GM12878 (cell line): ENCODE measurements at regions not wholly inside any gene's neighbourhood (a gene's known extent, or its start where the extent isn't known, plus 50 kb on each side); places are given as distances from the start of the nearest gene placed in this dataset.

Source experiments
- ATAC-seq: fragments of 200-7000 bp; cut with Tn5 transposase; 3 replicates; pipeline ENCODE4 v1.9.1; 2020; ENCODE audit warnings: mild to moderate bottlenecking, moderate library complexity
- BruUV-seq: library from RNA; stranded (reverse); fragments of 400-500 nt; replicated peaks from 2 replicates; lab custom pipeline; 2021; lab: Mats Ljungman, UMichigan
- CTCF ChIA-PET: fragments of 300-600 bp; sonication (Branson Sonifier 250); formaldehyde crosslinking; extraction: SDS; loops from one replicate; lab custom pipeline; 2021; ENCODE audit warnings: inconsistent platforms; lab: Yijun Ruan, JAX
- POLR2A ChIA-PET: fragments of 350-600 bp; formaldehyde crosslinking; extraction: SDS; loops from one replicate; lab custom pipeline; 2021; ENCODE audit warnings: inconsistent platforms; lab: Charles Lee
- RAD21 ChIA-PET: fragments of 300-600 bp; sonication (Branson Sonifier 250); formaldehyde crosslinking; loops from one replicate; lab custom pipeline; 2023; ENCODE audit warnings: antibody characterized with exemption; ENCODE audit not compliant: unreplicated experiment; lab: Charles Lee
- SMC1A ChIA-PET: fragments of 300-600 bp; sonication (Branson Sonifier 250); formaldehyde crosslinking; loops from one replicate; lab custom pipeline; 2023; ENCODE audit not compliant: unreplicated experiment, uncharacterized antibody; lab: Charles Lee
- DNase-seq: peaks from one replicate; pipeline ENCODE4 v3.0.0-alpha.2; 2011; ENCODE audit warnings: low read depth, low spot score
- FAIRE-seq: peaks from 3 replicates; lab custom pipeline; 2011; peaks lifted over from hg19 to GRCh38; lab: Jason Lieb, UNC
- H2AFZ ChIP-seq: 2 replicates; pipeline ENCODE4 v1.6.0; 2011; ENCODE audit warnings: low read depth, low read length, control low read depth; ENCODE audit not compliant: control insufficient read depth
- H3K27ac ChIP-seq: 2 replicates; pipeline ENCODE4 v1.5.1; 2011; ENCODE audit warnings: control low read depth; ENCODE audit not compliant: control insufficient read depth, insufficient read depth
- H3K27me3 ChIP-seq, 2 experiments: replicated peaks in 1 of 2; 2 replicates each; pipeline versions ENCODE4 v1.6.0 to v1.6.1; 2011; ENCODE audit warnings: low read length in 1 of 2; ENCODE audit not compliant: control insufficient read depth in 2 of 2, insufficient read depth in 2 of 2
- H3K36me3 ChIP-seq, 2 experiments: 2 replicates each; pipeline ENCODE4 v1.5.1; 2011; ENCODE audit warnings: low read length in 1 of 2; ENCODE audit not compliant: control insufficient read depth in 2 of 2, insufficient read depth in 2 of 2
- H3K4me1 ChIP-seq: 2 replicates; pipeline ENCODE4 v1.6.1; 2011; ENCODE audit warnings: mild to moderate bottlenecking, low read length, moderate library complexity, mixed read lengths; ENCODE audit not compliant: control insufficient read depth, insufficient read depth
- H3K4me2 ChIP-seq: 2 replicates; pipeline ENCODE4 v1.6.0; 2011; ENCODE audit warnings: control low read depth; ENCODE audit not compliant: control insufficient read depth, insufficient read depth
- H3K4me3 ChIP-seq: fragments of 200-600 bp; sonication (generic); 2 replicates; pipeline ENCODE4 v1.5.1; 2016
- H3K79me2 ChIP-seq: 2 replicates; pipeline ENCODE4 v1.6.0; 2011; ENCODE audit warnings: low read length; ENCODE audit not compliant: control insufficient read depth, insufficient read depth
- H3K9ac ChIP-seq: 2 replicates; pipeline ENCODE4 v1.8.0; 2011; ENCODE audit warnings: low read length, control low read depth, mixed read lengths; ENCODE audit not compliant: control insufficient read depth, insufficient read depth
- H3K9me3 ChIP-seq: replicated peaks from 3 replicates; pipeline ENCODE4 v1.5.1; 2011; ENCODE audit warnings: mild to moderate bottlenecking, low read length; ENCODE audit not compliant: control insufficient read depth, insufficient read depth
- H4K20me1 ChIP-seq: 2 replicates; pipeline ENCODE4 v1.6.0; 2011; ENCODE audit not compliant: control insufficient read depth, insufficient read depth
- ASH2L ChIP-seq: fragments of 300-600, 200-600 bp; sonication (generic); IDR thresholded peaks from 2 replicates; pipeline ENCODE4 v1.6.1; 2017; ENCODE audit warnings: low read depth, mild to moderate bottlenecking, borderline replicate concordance
- BCL11A ChIP-seq: IDR thresholded peaks from 2 replicates; pipeline ENCODE4 v1.6.1; 2011; ENCODE audit warnings: low read depth, low read length
- ELK1 ChIP-seq: IDR thresholded peaks from 2 replicates; pipeline ENCODE4 v1.6.1; 2012; ENCODE audit warnings: low read depth, low read length, improper control_type of control experiment
- FOXM1 ChIP-seq: IDR thresholded peaks from 2 replicates; pipeline ENCODE4 v1.6.1; 2012; ENCODE audit warnings: low read depth, mild to moderate bottlenecking, inconsistent platforms, low read length, moderate library complexity
- MTA3 ChIP-seq: IDR thresholded peaks from 2 replicates; pipeline ENCODE4 v1.6.1; 2012; ENCODE audit warnings: low read length, inconsistent platforms, borderline replicate concordance
- NFIC ChIP-seq: IDR thresholded peaks from 2 replicates; pipeline ENCODE4 v1.6.1; 2012; ENCODE audit warnings: low read depth, mild to moderate bottlenecking, inconsistent platforms, low read length, moderate library complexity
- NFYA ChIP-seq: IDR thresholded peaks from 2 replicates; pipeline ENCODE4 v1.6.1; 2011; ENCODE audit warnings: low read depth, mild to moderate bottlenecking, low read length, improper control_type of control experiment, borderline replicate concordance
- PBX3 ChIP-seq: IDR thresholded peaks from 2 replicates; pipeline ENCODE4 v1.6.1; 2011; ENCODE audit warnings: mild to moderate bottlenecking, low read depth, low read length, moderate library complexity; ENCODE audit not compliant: insufficient replicate concordance
- POLR2AphosphoS2 ChIP-seq: IDR thresholded peaks from 2 replicates; pipeline ENCODE4 v1.6.1; 2011; ENCODE audit warnings: low read depth, mild to moderate bottlenecking, low read length, improper control_type of control experiment, moderate library complexity
- SREBF2 ChIP-seq: IDR thresholded peaks from 2 replicates; pipeline ENCODE4 v1.6.1; 2012; ENCODE audit warnings: mild to moderate bottlenecking, low read length
- TARDBP ChIP-seq: IDR thresholded peaks from 2 replicates; pipeline ENCODE4 v1.6.1; 2016; ENCODE audit warnings: borderline replicate concordance
- TCF3 ChIP-seq: IDR thresholded peaks from 2 replicates; pipeline ENCODE4 v1.6.1; 2012; ENCODE audit warnings: low read depth, mild to moderate bottlenecking, low read length, borderline replicate concordance; ENCODE audit not compliant: insufficient read depth
- WRNIP1 ChIP-seq: IDR thresholded peaks from 2 replicates; pipeline ENCODE4 v1.6.1; 2011; ENCODE audit warnings: low read depth, low read length, improper control_type of control experiment, borderline replicate concordance
- in situ Hi-C: fragments of 300-500 bp; cut with MboI; formaldehyde crosslinking; loops from 9 replicates; pipeline ENCODE4 v1.14.3; 2018; ENCODE audit warnings: mixed read lengths
- intact Hi-C: fragments of 100-400 bp; cut with micrococcal nuclease; formaldehyde crosslinking; loops from one replicate; pipeline ENCODE4 v1.14.2; 2022; ENCODE audit not compliant: unreplicated experiment
- TF ChIP-seq, protein P1 (sequence below): IDR thresholded peaks from 2 replicates; pipeline ENCODE4 v1.6.1; 2012; ENCODE audit warnings: mild to moderate bottlenecking, low read depth, low read length
- TF ChIP-seq, protein P2 (sequence below): fragments of 450-650 bp; formaldehyde crosslinking; IDR thresholded peaks from 2 replicates; pipeline ENCODE4 v1.4.0; 2022; ENCODE audit warnings: mild to moderate bottlenecking, moderate library complexity

- FAIRE-seq (no peak), DNase-seq (no peak), ATAC-seq (no peak)
- no peak overlapping the region for H3K4me3 ChIP-seq
- no peaks in the 10 kb centered on the region for H3K4me1 ChIP-seq
- no peak overlapping the region for H2AFZ ChIP-seq
- H3K27me3 ChIP-seq: no peaks in the 10 kb centered on the region
- no peak overlapping the region for H3K9ac ChIP-seq
- no TSS peak for BruUV-seq
- CTCF ChIA-PET: no interaction called here
- H3K27ac ChIP-seq: no peak overlapping the region
- no peaks in the 10 kb centered on the region for H3K36me3 ChIP-seq
- no peak overlapping the region for H3K4me2 ChIP-seq
- H3K9me3 ChIP-seq: no peaks in the 10 kb centered on the region
- no peaks in the 10 kb centered on the region for H3K79me2 ChIP-seq
- in situ Hi-C loops (no loop called here), intact Hi-C loops (no loop called here)
- RAD21 ChIA-PET: no interaction called here
- POLR2A ChIA-PET: no interaction called here
- TF ChIP-seq ASH2L (no peak), SREBF2 (no peak), NFIC (no peak), MTA3 (no peak), ELK1 (no peak), TCF3 (no peak), BCL11A (no peak), PBX3 (no peak), TARDBP (no peak), WRNIP1 (no peak), POLR2AphosphoS2 (no peak), NFYA (no peak), FOXM1 (no peak)
- TF ChIP-seq, protein P1, sequence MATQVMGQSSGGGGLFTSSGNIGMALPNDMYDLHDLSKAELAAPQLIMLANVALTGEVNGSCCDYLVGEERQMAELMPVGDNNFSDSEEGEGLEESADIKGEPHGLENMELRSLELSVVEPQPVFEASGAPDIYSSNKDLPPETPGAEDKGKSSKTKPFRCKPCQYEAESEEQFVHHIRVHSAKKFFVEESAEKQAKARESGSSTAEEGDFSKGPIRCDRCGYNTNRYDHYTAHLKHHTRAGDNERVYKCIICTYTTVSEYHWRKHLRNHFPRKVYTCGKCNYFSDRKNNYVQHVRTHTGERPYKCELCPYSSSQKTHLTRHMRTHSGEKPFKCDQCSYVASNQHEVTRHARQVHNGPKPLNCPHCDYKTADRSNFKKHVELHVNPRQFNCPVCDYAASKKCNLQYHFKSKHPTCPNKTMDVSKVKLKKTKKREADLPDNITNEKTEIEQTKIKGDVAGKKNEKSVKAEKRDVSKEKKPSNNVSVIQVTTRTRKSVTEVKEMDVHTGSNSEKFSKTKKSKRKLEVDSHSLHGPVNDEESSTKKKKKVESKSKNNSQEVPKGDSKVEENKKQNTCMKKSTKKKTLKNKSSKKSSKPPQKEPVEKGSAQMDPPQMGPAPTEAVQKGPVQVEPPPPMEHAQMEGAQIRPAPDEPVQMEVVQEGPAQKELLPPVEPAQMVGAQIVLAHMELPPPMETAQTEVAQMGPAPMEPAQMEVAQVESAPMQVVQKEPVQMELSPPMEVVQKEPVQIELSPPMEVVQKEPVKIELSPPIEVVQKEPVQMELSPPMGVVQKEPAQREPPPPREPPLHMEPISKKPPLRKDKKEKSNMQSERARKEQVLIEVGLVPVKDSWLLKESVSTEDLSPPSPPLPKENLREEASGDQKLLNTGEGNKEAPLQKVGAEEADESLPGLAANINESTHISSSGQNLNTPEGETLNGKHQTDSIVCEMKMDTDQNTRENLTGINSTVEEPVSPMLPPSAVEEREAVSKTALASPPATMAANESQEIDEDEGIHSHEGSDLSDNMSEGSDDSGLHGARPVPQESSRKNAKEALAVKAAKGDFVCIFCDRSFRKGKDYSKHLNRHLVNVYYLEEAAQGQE: no peak
- TF ChIP-seq, protein P2, sequence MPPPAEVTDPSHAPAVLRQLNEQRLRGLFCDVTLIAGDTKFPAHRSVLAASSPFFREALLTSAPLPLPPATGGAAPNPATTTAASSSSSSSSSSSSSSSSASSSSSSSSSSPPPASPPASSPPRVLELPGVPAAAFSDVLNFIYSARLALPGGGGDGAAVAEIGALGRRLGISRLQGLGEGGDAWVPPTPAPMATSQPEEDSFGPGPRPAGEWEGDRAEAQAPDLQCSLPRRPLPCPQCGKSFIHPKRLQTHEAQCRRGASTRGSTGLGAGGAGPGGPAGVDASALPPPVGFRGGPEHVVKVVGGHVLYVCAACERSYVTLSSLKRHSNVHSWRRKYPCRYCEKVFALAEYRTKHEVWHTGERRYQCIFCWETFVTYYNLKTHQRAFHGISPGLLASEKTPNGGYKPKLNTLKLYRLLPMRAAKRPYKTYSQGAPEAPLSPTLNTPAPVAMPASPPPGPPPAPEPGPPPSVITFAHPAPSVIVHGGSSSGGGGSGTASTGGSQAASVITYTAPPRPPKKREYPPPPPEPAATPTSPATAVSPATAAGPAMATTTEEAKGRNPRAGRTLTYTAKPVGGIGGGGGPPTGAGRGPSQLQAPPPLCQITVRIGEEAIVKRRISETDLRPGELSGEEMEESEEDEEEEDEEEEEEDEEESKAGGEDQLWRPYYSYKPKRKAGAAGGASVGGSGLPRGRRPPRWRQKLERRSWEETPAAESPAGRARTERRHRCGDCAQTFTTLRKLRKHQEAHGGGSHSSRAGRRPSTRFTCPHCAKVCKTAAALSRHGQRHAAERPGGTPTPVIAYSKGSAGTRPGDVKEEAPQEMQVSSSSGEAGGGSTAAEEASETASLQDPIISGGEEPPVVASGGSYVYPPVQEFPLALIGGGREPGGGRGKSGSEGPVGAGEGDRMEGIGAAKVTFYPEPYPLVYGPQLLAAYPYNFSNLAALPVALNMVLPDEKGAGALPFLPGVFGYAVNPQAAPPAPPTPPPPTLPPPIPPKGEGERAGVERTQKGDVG (CRISPR knock-in tag): no peak
- no peaks in the 10 kb centered on the region for H4K20me1 ChIP-seq
- SMC1A ChIA-PET: no interaction called here
These were observed 418.6 kb downstream of the SLC16A7 start for GRCh38 chr12:60014436-60014835.
